Endodermal cell (in vitro differentiated cells): ENCODE measurements at regions not wholly inside any gene's neighbourhood (a gene's known extent, or its start where the extent isn't known, plus 50 kb on each side); places are given as distances from the start of the nearest gene placed in this dataset.

ENCODE experiments used
- DNase-seq: peaks from one replicate; pipeline ENCODE4 v3.0.0-alpha.2; 2017
- H3K27ac ChIP-seq: 2 replicates; pipeline ENCODE4 v1.5.1; 2013; ENCODE audit warnings: mild to moderate bottlenecking, low read depth, low read length, moderate library complexity
- H3K27me3 ChIP-seq: 2 replicates; pipeline ENCODE4 v1.6.1; 2013; ENCODE audit warnings: mild to moderate bottlenecking, low read length, moderate library complexity; ENCODE audit not compliant: insufficient read depth, control insufficient read depth, poor library complexity, severe bottlenecking
- H3K36me3 ChIP-seq: 2 replicates; pipeline ENCODE4 v1.7.0; 2013; ENCODE audit warnings: mild to moderate bottlenecking, low read length, moderate library complexity; ENCODE audit not compliant: control insufficient read depth, insufficient read depth
- H3K4me1 ChIP-seq: one replicate; pipeline ENCODE4 v1.7.0; 2013; ENCODE audit warnings: low read length; ENCODE audit not compliant: control insufficient read depth, insufficient read depth
- H3K4me3 ChIP-seq: 2 replicates; pipeline ENCODE4 v1.5.1; 2013; ENCODE audit warnings: mild to moderate bottlenecking, low read length, moderate library complexity
- H3K9ac ChIP-seq: 2 replicates; pipeline ENCODE4 v1.6.1; 2013; ENCODE audit warnings: mild to moderate bottlenecking, low read length, moderate library complexity; ENCODE audit not compliant: poor library complexity, severe bottlenecking; ENCODE audit errors: extremely low read depth
- H3K9me3 ChIP-seq: 2 replicates; pipeline ENCODE4 v1.6.1; 2013; ENCODE audit warnings: mild to moderate bottlenecking, low read length, moderate library complexity; ENCODE audit not compliant: control insufficient read depth
- H3K27ac Mint-ChIP-seq: 2 replicates; pipeline ENCODE4 v1.8.0; 2020; ENCODE audit warnings: mixed read lengths
- H3K27me3 Mint-ChIP-seq: 2 replicates; pipeline ENCODE4 v1.8.0; 2021; ENCODE audit warnings: mild to moderate bottlenecking, mixed read lengths; ENCODE audit not compliant: insufficient read depth
- H3K36me3 Mint-ChIP-seq: 2 replicates; pipeline ENCODE4 v1.8.0; 2020; ENCODE audit warnings: low read depth, mixed read lengths
- H3K4me1 Mint-ChIP-seq: 2 replicates; pipeline ENCODE4 v1.8.0; 2020; ENCODE audit warnings: mixed read lengths
- H3K4me3 Mint-ChIP-seq: 2 replicates; pipeline ENCODE4 v1.8.0; 2020; ENCODE audit warnings: mild to moderate bottlenecking, moderate library complexity, mixed read lengths
- H3K9me3 Mint-ChIP-seq: 2 replicates; pipeline ENCODE4 v1.8.0; 2020; ENCODE audit warnings: mild to moderate bottlenecking, mixed read lengths
- CTCF ChIP-seq: fragments of 200-600 bp; sonication (generic); conservative IDR thresholded peaks from 2 replicates; pipeline ENCODE4 v1.5.0; 2021; ENCODE audit warnings: antibody characterized with exemption, mild to moderate bottlenecking
- WGBS, 2 experiments: methylation state at CpG; one replicate each; pipeline versions ENCODE4 v1.1.5 to v1.1.7; 2013; ENCODE audit warnings: missing lambda C conversion rate in 2 of 2, mixed read lengths in 1 of 2; ENCODE audit not compliant: insufficient coverage in 1 of 2, insufficient read length in 1 of 2; 5-methylcytosine and 5-hydroxymethylcytosine counted together

GRCh38 chr10:80770239-80770638 is 232.5 kb downstream of the SH2D4B start:
- H3K4me3 ChIP-seq, result no peak overlapping the region
- peaks cover 15% of the 10 kb centered on the region for H3K4me1 ChIP-seq
- H3K27ac ChIP-seq, result no peak overlapping the region
- Mint-ChIP-seq H3K27me3 (no peaks in the 10 kb centered on the region), H3K9me3 (no peaks in the 10 kb centered on the region), H3K36me3 (no peaks in the 10 kb centered on the region), H3K4me1 (peaks cover 29% of the 10 kb centered on the region), H3K4me3 (no peak overlapping the region), H3K27ac (no peak overlapping the region)
- no peaks in the 10 kb centered on the region for H3K9me3 ChIP-seq
- no peaks in the 10 kb centered on the region for H3K27me3 ChIP-seq
- no peaks in the 10 kb centered on the region for H3K36me3 ChIP-seq
- WGBS, 2 experiments, result 91 to 92% methylated on average over 2 of the region's 2 CpGs
- TF ChIP-seq CTCF, result no peak
- no peak for DNase-seq
- H3K9ac ChIP-seq, result no peak overlapping the region

GRCh38 chr10:80771285-80771684 is 233.6 kb downstream of the SH2D4B start:
- Mint-ChIP-seq H3K27me3 (no peaks in the 10 kb centered on the region), H3K4me1 (peaks cover 29% of the 10 kb centered on the region), H3K36me3 (no peaks in the 10 kb centered on the region), H3K27ac (no peak overlapping the region), H3K4me3 (no peak overlapping the region), H3K9me3 (no peaks in the 10 kb centered on the region)
- Histone ChIP-seq H3K4me3 (no peak overlapping the region), H3K9ac (no peak overlapping the region), H3K4me1 (peaks cover 15% of the 10 kb centered on the region), H3K9me3 (no peaks in the 10 kb centered on the region), H3K27me3 (no peaks in the 10 kb centered on the region), H3K27ac (no peak overlapping the region), H3K36me3 (no peaks in the 10 kb centered on the region)
- no peak for DNase-seq
- TF ChIP-seq CTCF, result no peak
- 89 to 93% methylated on average over 1 of the region's 1 CpG for WGBS, 2 experiments

GRCh38 chr10:80771902-80772555 is 234.3 kb downstream of the SH2D4B start:
- Histone ChIP-seq H3K9ac (no peak overlapping the region), H3K27me3 (no peaks in the 10 kb centered on the region), H3K27ac (no peak overlapping the region), H3K4me3 (no peak overlapping the region), H3K9me3 (no peaks in the 10 kb centered on the region), H3K36me3 (no peaks in the 10 kb centered on the region), H3K4me1 (peaks cover 15% of the 10 kb centered on the region)
- Mint-ChIP-seq H3K27ac (no peak overlapping the region), H3K9me3 (no peaks in the 10 kb centered on the region), H3K36me3 (no peaks in the 10 kb centered on the region), H3K4me3 (no peak overlapping the region), H3K27me3 (no peaks in the 10 kb centered on the region), H3K4me1 (peaks cover 29% of the 10 kb centered on the region)
- WGBS, 2 experiments, result 85 to 88% methylated on average over 4 to 10 of the region's 10 CpGs
- no peak for TF ChIP-seq CTCF
- no peak for DNase-seq
